HEK293T (cell line): ENCODE measurements at regions not wholly inside any gene's neighbourhood (a gene's known extent, or its start where the extent isn't known, plus 50 kb on each side); places are given as distances from the start of the nearest gene placed in this dataset.

Experiments used
- BHLHE40 ChIP-seq: fragments of 450-650 bp; IDR thresholded peaks from 2 replicates; pipeline ENCODE4 v1.6.1; 2016; ENCODE audit warnings: mild to moderate bottlenecking, moderate library complexity, borderline replicate concordance
- ELF4 ChIP-seq: fragments of 450-650 bp; IDR thresholded peaks from 2 replicates; pipeline ENCODE4 v1.6.1; 2017; ENCODE audit warnings: antibody characterized with exemption
- FOXM1 ChIP-seq: fragments of 450-650 bp; IDR thresholded peaks from 2 replicates; pipeline ENCODE4 v1.6.1; 2017; ENCODE audit warnings: mild to moderate bottlenecking, borderline replicate concordance
- SP1 ChIP-seq: fragments of 450-650 bp; IDR thresholded peaks from 2 replicates; pipeline ENCODE4 v1.6.1; 2017
- SUZ12 ChIP-seq: fragments of 450-650 bp; IDR thresholded peaks from 2 replicates; pipeline ENCODE4 v1.6.1; 2016; ENCODE audit warnings: mild to moderate bottlenecking
- TARDBP ChIP-seq: fragments of 450-650 bp; IDR thresholded peaks from 2 replicates; pipeline ENCODE4 v1.6.1; 2016

- TF ChIP-seq FOXM1 (no peak), BHLHE40 (no peak), ELF4 (no peak), SUZ12 (no peak), TARDBP (no peak), SP1 (no peak)
These were observed 157.3 kb downstream of the ETS2 start for GRCh38 chr21:38963006-38963405.
